Endothelial cell of umbilical vein (primary cell): ENCODE measurements at regions not wholly inside any gene's neighbourhood (a gene's known extent, or its start where the extent isn't known, plus 50 kb on each side); places are given as distances from the start of the nearest gene placed in this dataset.

ENCODE experiments used
- BruUV-seq: library from RNA; stranded (reverse); fragments of 400-500 nt; replicated peaks from 2 replicates; lab custom pipeline; 2021; lab: Mats Ljungman, UMichigan
- CTCF ChIA-PET: fragments of 300-600, 350-600 bp; sonication (Branson Sonifier 250); formaldehyde crosslinking; loops from one replicate; lab custom pipeline; 2021; ENCODE audit warnings: antibody characterized with exemption, inconsistent platforms; lab: Charles Lee
- POLR2A ChIA-PET: fragments of 300-600, 350-600 bp; sonication (Branson Sonifier 250); formaldehyde crosslinking; loops from one replicate; lab custom pipeline; 2021; ENCODE audit warnings: antibody characterized with exemption, inconsistent platforms; lab: Charles Lee
- DNase-seq: peaks from one replicate; pipeline ENCODE4 v3.0.0-alpha.2; 2011; ENCODE audit warnings: low read depth, low spot score
- FAIRE-seq: peaks from 2 replicates; lab custom pipeline; 2011; peaks lifted over from hg19 to GRCh38; lab: Jason Lieb, UNC
- H2AFZ ChIP-seq: 2 replicates; pipeline ENCODE4 v1.6.0; 2012; ENCODE audit warnings: low read depth, low read length, control low read depth, inconsistent platforms
- H3K27ac ChIP-seq: 2 replicates; pipeline ENCODE4 v1.5.1; 2011; ENCODE audit warnings: low read depth, mild to moderate bottlenecking, control low read depth, low read length, moderate library complexity; ENCODE audit not compliant: insufficient read depth
- H3K27me3 ChIP-seq, 2 experiments: 2 replicates each; pipeline versions ENCODE4 v1.6.0 to v1.6.1; 2011; ENCODE audit warnings: low read length in 2 of 2, mixed read lengths in 1 of 2; ENCODE audit not compliant: control insufficient read depth in 2 of 2, insufficient read depth in 2 of 2
- H3K36me3 ChIP-seq, 2 experiments: 2 replicates in 1 of 2; 3 replicates in 1 of 2; pipeline ENCODE4 v1.5.1; 2011; ENCODE audit warnings: low read length in 2 of 2, mild to moderate bottlenecking in 1 of 2, moderate library complexity in 1 of 2; ENCODE audit not compliant: control insufficient read depth in 2 of 2, insufficient read depth in 2 of 2; ENCODE audit errors: extremely low read depth in 1 of 2
- H3K4me1 ChIP-seq: 3 replicates; pipeline ENCODE4 v1.5.1; 2011; ENCODE audit warnings: mild to moderate bottlenecking, low read length; ENCODE audit not compliant: control insufficient read depth, insufficient read depth; ENCODE audit errors: extremely low read depth
- H3K4me2 ChIP-seq: 2 replicates; pipeline ENCODE4 v1.6.1; 2011; ENCODE audit warnings: low read length, control low read depth, mixed read lengths; ENCODE audit not compliant: insufficient read depth
- H3K4me3 ChIP-seq, 3 experiments: fragments of 200-600 bp in 1 of 3; sonication (generic), shearing (Covaris generic) in 1 of 3; replicated peaks in 1 of 3; 2 replicates each; pipeline ENCODE4 v1.5.1; 2011 to 2016; ENCODE audit warnings: control low read depth in 3 of 3, low read length in 3 of 3, mild to moderate bottlenecking in 2 of 3, inconsistent platforms in 1 of 3, low read depth in 1 of 3, moderate library complexity in 1 of 3; ENCODE audit not compliant: insufficient read depth in 1 of 3
- H3K79me2 ChIP-seq: 2 replicates; pipeline ENCODE4 v1.6.0; 2012; ENCODE audit warnings: low read length, inconsistent platforms; ENCODE audit not compliant: control insufficient read depth, insufficient read depth
- H3K9ac ChIP-seq: replicated peaks from 2 replicates; pipeline ENCODE3; 2011; ENCODE audit warnings: low read length, control low read depth; ENCODE audit not compliant: insufficient read depth; ENCODE audit errors: extremely low read depth
- H3K9me1 ChIP-seq: replicated peaks from 3 replicates; pipeline ENCODE4 v1.6.0; 2011; ENCODE audit warnings: mild to moderate bottlenecking, low read length; ENCODE audit not compliant: control insufficient read depth, insufficient read depth; ENCODE audit errors: extremely low read depth
- H3K9me3 ChIP-seq: replicated peaks from 2 replicates; pipeline ENCODE4 v1.5.1; 2012; ENCODE audit warnings: low read length, inconsistent platforms; ENCODE audit not compliant: control insufficient read depth, insufficient read depth
- H4K20me1 ChIP-seq: replicated peaks from 2 replicates; pipeline ENCODE3; 2011; ENCODE audit warnings: mild to moderate bottlenecking, low read length; ENCODE audit not compliant: control insufficient read depth, insufficient read depth; ENCODE audit errors: extremely low read depth
- CTCF ChIP-seq, 2 donors: IDR thresholded peaks; 1 replicate in 1 of 2; 2 replicates in 1 of 2; pipeline ENCODE4 v1.5.1; 2011; ENCODE audit warnings: low read length in 2 of 2, mild to moderate bottlenecking in 2 of 2, moderate library complexity in 2 of 2, control low read depth in 1 of 2, inconsistent platforms in 1 of 2, low read depth in 1 of 2; ENCODE audit not compliant: insufficient read depth in 1 of 2; ENCODE audit errors: extremely low read depth in 1 of 2
- GATA2 ChIP-seq: IDR thresholded peaks from 2 replicates; pipeline ENCODE4 v1.7.0; 2011; ENCODE audit warnings: low read depth, mild to moderate bottlenecking, moderate library complexity, mixed read lengths, low read length; ENCODE audit not compliant: insufficient read length, insufficient read depth
- JUN ChIP-seq: IDR thresholded peaks from 2 replicates; pipeline ENCODE4 v1.6.1; 2011; ENCODE audit warnings: borderline replicate concordance, low read depth; ENCODE audit not compliant: insufficient read length, insufficient read depth
- MYC ChIP-seq: IDR thresholded peaks from one replicate; pipeline ENCODE4 v1.6.1; 2011; ENCODE audit warnings: mild to moderate bottlenecking, low read depth, low read length
- POLR2A ChIP-seq: IDR thresholded peaks from 2 replicates; pipeline ENCODE4 v1.6.1; 2012; ENCODE audit warnings: low read depth, mild to moderate bottlenecking, control low read depth, low read length
- POLR2AphosphoS5 ChIP-seq: IDR thresholded peaks from 2 replicates; pipeline ENCODE4 v1.6.1; 2012; ENCODE audit warnings: low read depth, mild to moderate bottlenecking, control low read depth, low read length, moderate library complexity; ENCODE audit not compliant: insufficient read depth
- dilution Hi-C: fragments of 300-500 bp; cut with MboI; formaldehyde crosslinking; loops from one replicate; pipeline ENCODE4 v1.15.0; 2019; ENCODE audit warnings: low sequenced_read_pairs; ENCODE audit not compliant: extremely low pct_ligation_motif_present
- intact Hi-C: fragments of 100-400 bp; cut with micrococcal nuclease; formaldehyde crosslinking; loops from one replicate; pipeline ENCODE4 v1.10.0; 2022

- Histone ChIP-seq H3K4me2 (no peak overlapping the region), H3K27me3 (no peaks in the 10 kb centered on the region), H3K4me1 (no peaks in the 10 kb centered on the region), H4K20me1 (no peaks in the 10 kb centered on the region), H3K79me2 (no peaks in the 10 kb centered on the region), H3K9me3 (no peaks in the 10 kb centered on the region), H2AFZ (no peak overlapping the region), H3K36me3 (no peaks in the 10 kb centered on the region), H3K9ac (no peak overlapping the region), H3K27ac (no peak overlapping the region), H3K4me3 (no peak overlapping the region), H3K9me1 (no peaks in the 10 kb centered on the region)
- no peak for DNase-seq
- BruUV-seq: no TSS peak
- intact Hi-C loops (no loop called here), dilution Hi-C loops (no loop called here)
- ChIA-PET CTCF (no interaction called here), POLR2A (no interaction called here)
- FAIRE-seq: no peak
- no peak for TF ChIP-seq POLR2AphosphoS5
- TF ChIP-seq JUN: no peak
- TF ChIP-seq GATA2: no peak
- no peak for TF ChIP-seq CTCF (IDR thresholded peaks at IDR 0.05; ENCODE audit: extremely low read depth in 1 of 2, insufficient read depth in 1 of 2, low read depth in 1 of 2, low read length in 2 of 2)
- TF ChIP-seq POLR2A: no peak
Observed at GRCh38 chr9:135239769-135240141, 152.3 kb downstream of the OLFM1 start.

- BruUV-seq: no TSS peak
- DNase-seq (no peak), FAIRE-seq (no peak)
- no peaks in the 10 kb centered on the region for H3K9me3 ChIP-seq
- H2AFZ ChIP-seq: no peak overlapping the region
- H3K9me1 ChIP-seq: no peaks in the 10 kb centered on the region
- no peak overlapping the region for H3K4me2 ChIP-seq
- H3K27me3 ChIP-seq: no peaks in the 10 kb centered on the region
- intact Hi-C loops: no loop called here
- no peaks in the 10 kb centered on the region for H4K20me1 ChIP-seq
- no peak overlapping the region for H3K4me3 ChIP-seq
- TF ChIP-seq POLR2AphosphoS5 (no peak), POLR2A (no peak), MYC (no peak)
- ChIA-PET CTCF (no interaction called here), POLR2A (no interaction called here)
- H3K79me2 ChIP-seq: no peaks in the 10 kb centered on the region
- H3K36me3 ChIP-seq: no peaks in the 10 kb centered on the region
- no peak overlapping the region for H3K9ac ChIP-seq
- dilution Hi-C loops: no loop called here
- H3K27ac ChIP-seq: no peak overlapping the region
- H3K4me1 ChIP-seq: no peaks in the 10 kb centered on the region
Observed at GRCh38 chr9:135240222-135240621, 152.8 kb downstream of the OLFM1 start.
